Hematopoietic multipotent progenitor cell treated with erythropoietin and hydrocortisone succinate and interleukin-3 and kit ligand, for 8 days (in vitro differentiated cells): ENCODE measurements at regions not wholly inside any gene's neighbourhood (a gene's known extent, or its start where the extent isn't known, plus 50 kb on each side); places are given as distances from the start of the nearest gene placed in this dataset.

ENCODE experiments used
- DNase-seq: peaks from one replicate; pipeline ENCODE4 v3.0.0-alpha.2; 2015

DNA sequence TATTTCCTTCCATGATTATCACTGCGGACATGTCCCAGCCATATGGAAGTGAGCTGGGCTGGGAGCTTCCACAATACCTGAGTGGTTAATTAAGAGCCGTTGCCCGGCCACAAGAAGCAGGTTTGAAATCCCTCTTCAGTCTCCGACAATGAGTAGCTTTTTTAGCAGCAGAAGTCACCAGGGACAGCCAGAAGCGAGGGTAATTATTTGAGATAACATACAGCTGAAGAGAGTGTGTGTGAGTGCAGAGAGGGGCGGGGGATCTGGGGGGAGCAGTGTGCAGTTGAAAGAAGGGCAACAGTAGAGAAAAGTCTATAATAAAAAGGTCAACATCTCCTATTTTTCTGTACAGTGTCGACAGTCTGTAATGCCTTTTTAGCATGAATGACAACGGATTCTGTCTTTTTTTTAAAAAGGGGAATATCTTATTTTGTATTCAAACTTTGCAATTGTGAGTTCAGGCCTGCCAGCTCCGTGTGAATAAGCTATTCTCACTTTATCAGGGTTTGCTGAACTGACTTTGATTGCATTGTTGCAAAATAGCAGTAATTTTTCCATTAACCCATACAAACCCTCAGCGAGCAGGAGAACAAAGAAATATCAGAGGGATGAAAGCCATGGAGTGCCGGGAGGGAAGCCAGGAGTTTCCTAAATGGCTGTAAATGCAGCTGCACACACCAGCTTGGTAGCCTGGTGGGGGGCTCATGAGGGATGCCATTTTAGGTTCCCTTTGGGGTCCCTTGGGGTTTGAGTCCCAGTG lies 220.3 kb upstream of the IRX3 start:
- DNase-seq, result no peak

DNA sequence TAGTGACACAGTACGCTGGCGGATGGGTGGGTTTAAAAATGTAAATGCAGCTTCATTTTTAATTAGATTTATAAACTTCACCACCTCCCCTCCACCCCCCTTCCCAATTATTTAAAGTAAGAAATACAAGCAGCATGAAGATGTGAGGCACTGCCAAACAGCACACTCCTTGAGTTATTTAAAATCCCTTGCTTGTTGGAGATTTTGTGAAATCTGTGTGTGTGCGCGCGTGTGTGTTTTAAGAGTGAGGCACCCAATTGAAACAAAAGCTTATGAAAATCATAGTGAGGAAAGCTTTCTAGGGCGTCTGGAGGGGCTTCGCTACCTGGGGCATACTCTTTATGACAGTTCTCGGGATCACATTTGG lies 219.6 kb upstream of the IRX3 start:
- no peak for DNase-seq

DNA sequence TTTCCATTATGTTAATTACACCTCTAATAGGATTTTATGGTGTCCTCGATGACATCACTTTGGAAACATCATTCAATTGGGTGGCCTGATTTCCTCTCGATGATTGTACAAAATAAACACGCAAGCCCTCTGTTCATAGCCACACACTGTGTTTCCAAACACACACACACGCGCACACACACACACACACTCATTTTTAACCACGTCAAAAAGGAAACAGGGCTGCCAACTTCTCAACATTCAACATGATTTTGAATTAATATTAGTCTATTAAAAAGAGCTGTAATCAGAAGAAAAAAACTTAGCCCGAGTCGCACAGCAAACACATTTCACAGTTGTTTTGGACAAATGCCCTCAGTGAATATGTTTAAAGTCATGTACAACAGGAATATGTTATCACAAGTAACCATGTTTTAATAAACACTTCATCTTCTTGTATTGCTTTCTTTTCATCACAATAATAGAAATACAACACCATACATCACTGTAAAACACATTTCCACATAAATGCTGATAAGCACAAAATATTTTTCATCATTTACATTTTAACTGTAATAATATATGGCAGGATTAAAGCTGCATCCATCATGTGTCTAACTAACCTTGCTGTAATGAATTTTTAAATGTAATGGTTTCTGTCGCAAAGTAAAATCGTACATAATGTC lies 219.1 kb upstream of the IRX3 start:
- DNase-seq, result no peak

DNA sequence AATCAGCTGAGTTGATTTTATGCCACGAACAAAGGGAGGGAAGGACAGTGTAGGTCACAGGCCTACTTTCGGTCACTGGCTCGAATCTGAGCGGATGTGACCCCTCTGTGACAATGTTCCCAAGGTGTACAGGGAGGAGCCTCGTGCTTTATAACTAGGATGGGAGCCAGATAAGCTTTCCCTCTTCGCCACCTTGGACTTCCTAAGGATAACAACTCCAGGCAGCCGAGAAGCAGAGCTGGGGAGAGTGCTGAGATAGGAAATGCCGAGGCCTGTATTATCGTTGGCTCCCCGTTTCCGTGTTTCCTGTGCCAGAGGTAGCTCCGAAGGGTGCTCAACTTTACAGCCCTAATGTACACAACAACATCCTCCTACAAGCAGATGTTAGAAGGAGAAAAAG lies 217.8 kb upstream of the IRX3 start:
- DNase-seq, result no peak

DNA sequence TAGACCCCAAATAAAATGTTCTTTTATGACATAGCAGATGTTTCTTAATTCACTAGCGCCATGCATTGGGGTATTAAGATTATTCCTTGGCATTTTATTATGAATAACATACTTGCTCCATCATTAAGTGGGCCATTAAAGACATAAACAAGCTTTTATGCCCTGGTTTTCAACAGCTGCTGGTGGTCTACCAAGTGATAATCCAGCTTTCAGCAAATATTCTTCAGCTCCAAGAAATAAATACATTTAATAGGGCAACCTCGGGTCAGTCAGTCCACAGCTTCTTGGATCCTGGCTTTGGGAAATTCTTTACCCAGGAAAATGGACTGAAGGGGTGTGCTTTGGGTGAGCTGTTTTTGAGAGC lies 217.3 kb upstream of the IRX3 start:
- no peak for DNase-seq

GRCh38 chr16:54503011-54503855 lies 216.6 kb upstream of the IRX3 start:
- DNase-seq, result no peak

DNA sequence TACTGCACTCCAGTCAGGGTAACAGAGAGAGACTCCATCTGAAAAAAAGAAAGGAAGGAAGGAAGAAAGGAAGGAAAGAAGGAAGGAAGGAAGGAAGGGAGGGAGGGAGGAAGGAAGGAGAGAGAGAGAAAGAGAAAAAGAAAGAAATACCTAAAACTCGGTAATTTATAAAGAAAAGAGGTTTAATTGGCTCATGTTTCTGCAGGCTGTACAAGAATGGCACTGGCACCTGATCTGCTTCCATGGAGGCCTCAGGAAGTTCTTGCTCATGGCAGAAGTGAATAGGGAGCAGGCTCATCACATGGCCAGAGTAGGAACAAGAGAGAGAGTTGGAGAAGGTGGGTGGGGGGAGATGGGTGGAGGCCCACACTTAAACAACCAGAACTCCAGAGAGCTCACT lies 215.2 kb upstream of the IRX3 start:
- DNase-seq, result no peak

GRCh38 chr16:54493594-54493993 lies 207.0 kb upstream of the IRX3 start:
- DNase-seq, result no peak

GRCh38 chr16:54493061-54493460 lies 206.5 kb upstream of the IRX3 start:
- DNase-seq, result no peak

GRCh38 chr16:54490112-54490488 lies 203.5 kb upstream of the IRX3 start:
- no peak for DNase-seq

DNA sequence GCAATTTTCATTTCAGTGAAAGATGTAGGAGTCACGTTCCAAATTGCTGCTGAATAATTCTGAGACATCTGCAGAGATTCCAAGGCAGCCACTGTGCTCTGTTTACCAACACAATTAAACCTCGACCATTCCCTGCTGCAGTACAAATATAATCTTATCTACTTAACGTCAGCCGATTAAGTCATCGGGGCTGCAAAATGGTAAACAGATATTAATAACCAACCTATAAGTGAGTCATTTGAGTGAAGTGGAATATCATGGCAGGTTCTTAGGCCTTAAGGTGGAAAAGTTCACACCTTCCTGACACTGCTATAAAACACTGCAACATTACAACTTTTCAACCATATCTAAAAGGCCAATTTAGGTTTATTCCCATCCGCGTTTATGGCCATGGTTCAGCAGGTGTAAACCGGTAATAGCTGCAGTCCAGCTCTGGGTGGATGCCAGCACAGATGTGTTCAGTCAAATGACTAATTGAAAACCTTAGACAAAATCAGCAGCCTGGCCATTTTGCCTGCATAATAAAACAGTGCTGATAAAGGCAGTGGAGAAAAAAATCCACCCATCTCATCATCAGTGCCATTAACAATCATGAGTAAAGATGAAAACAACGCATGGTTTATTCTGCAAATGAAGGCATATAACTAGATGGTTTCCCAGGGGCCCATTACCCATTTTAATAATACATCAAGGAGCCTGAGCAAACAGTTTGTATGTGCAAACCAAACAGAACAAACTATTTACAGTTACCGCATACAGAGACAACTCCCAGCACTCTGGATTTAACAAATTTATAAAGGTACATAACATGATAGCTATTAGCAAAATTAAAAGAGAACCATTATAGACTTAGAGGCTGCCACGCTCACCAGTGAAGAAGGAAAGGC lies 202.9 kb upstream of the IRX3 start:
- DNase-seq, result no peak

DNA sequence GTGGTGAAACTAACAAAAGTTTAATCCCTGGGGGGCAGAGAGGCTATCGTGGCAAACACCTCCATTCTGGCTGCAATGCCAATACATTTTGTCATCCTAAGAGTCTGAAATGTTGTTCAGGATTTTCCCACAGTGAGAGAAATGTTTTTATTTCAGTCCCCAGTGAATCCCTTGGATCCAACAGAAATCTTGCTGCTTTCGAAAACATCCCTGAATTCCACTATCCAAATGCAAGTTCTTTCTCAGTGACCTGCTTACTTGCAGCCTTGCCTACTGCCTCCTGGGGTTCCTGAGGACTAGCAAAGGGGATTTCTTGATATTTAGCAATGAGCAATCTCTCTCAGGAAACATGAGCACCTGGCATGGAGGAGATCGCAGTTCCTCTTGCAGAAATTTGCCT lies 202.1 kb upstream of the IRX3 start:
- DNase-seq, result no peak

GRCh38 chr16:54487933-54488332 lies 201.3 kb upstream of the IRX3 start:
- no peak for DNase-seq

GRCh38 chr16:54484700-54485099 lies 198.1 kb upstream of the IRX3 start:
- DNase-seq, result no peak

DNA sequence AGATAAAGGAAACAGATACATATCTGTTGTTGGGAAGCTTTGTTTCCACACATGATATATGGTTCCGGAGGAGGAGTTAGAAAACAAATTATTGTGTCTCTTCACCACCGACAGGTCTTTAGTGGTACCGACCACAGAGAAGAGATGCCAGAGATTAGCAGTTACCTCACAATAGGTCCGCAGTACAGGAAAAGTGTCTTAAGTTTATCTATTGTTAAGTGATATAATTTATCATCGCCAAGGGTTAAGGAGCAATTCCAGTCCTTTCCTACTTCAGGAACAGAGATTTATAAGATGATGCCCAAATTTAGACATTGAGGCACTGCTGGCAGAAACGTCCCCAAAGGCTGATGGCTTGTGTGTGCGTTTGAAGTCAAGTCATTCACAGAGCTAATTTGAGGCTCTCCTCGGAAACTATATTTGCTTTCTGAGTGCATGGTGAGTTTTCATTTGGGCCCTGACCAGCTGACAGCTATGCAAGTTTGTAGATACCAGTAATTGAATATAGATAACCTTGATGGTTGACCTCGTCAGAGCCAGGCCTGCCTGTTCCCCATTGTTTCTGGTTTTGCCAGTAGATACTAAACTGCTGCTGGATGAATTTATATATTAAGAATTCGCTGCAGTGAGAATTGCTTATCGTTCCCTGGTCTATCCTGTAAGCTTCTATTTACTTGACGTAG lies 196.4 kb upstream of the IRX3 start:
- no peak for DNase-seq

GRCh38 chr16:54480429-54480828 lies 193.8 kb upstream of the IRX3 start:
- DNase-seq, result no peak

- no peak for DNase-seq
Observed at GRCh38 chr16:54479546-54479945, 193.0 kb upstream of the IRX3 start.

- no peak for DNase-seq
Observed at GRCh38 chr16:54477714-54478113, 191.1 kb upstream of the IRX3 start.

- no peak for DNase-seq
Observed at GRCh38 chr16:54475019-54475601, 188.5 kb upstream of the IRX3 start.

DNA sequence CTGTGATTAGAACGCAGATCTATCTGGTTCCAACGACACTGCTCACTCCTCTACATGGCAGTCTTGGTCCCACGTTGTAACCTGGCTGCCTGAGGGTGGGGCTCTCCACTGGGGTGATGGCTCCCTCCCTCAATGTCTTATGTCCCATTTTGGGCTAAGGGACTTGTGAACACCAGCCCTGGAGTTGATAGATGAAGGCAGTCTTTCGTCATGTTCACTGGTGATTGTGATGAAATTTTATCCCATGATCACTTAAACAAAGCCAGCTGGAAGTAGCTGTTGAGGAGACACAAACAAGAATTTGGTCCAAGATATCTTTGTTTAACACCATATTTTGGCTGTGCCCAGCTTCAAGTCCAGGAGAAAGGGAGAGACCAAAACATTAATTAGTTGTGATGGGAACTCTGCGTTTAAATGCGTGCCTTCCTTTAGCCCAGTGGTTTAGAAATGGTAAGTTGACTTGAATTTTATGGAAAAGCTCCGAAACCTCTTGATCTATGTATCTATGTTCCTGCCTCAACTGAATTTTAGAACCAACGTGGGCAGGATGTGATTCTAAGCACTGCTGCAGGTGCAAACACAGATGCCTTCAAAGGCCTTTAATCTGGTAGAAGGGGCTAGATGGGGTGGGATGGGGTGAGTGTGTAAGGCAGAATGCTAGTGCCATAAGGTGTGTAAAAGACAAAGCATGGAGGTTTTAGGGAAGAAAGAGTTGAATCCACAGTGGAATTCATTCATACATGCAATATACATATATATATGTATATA lies 186.8 kb upstream of the IRX3 start:
- no peak for DNase-seq

DNA sequence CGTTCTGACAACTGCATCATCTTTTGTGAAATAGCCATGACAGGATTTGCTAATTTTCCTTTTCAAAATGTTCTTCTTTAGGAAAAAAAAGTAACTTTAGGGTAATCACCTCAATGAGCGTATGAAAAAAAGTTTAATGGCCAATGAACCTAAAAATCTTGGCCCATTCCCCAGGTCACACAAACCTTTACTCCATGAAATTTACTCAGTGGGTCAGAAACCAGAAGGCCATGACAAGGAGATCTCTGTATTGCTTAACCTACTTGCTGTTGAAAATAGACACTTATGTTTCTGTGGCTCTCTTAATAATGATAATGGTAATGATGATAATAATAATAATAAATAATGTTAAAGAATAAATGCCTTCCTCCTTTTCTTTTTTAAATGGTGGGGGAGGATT lies 180.8 kb upstream of the IRX3 start:
- no peak for DNase-seq
